Testis (tissue), 2 donors: ENCODE measurements at regions not wholly inside any gene's neighbourhood (a gene's known extent, or its start where the extent isn't known, plus 50 kb on each side); places are given as distances from the start of the nearest gene placed in this dataset.

Experiments
- DNase-seq: peaks from one replicate; pipeline ENCODE4 v3.0.0-alpha.2; 2019
- H3K27ac ChIP-seq, 2 donors: fragments of 200-600 bp; sonication (generic); one replicate each; pipeline ENCODE4 v1.5.1; 2019
- H3K27me3 ChIP-seq: fragments of 200-600 bp; sonication (generic); one replicate; pipeline ENCODE4 v1.5.1; 2019
- H3K36me3 ChIP-seq: fragments of 200-600 bp; sonication (generic); one replicate; pipeline ENCODE4 v1.5.1; 2017; ENCODE audit warnings: low read depth; ENCODE audit errors: missing control alignments
- H3K4me1 ChIP-seq: fragments of 200-600 bp; sonication (generic); one replicate; pipeline ENCODE4 v1.5.1; 2019
- H3K4me3 ChIP-seq, 2 donors: fragments of 200-600 bp; sonication (generic); one replicate each; pipeline ENCODE4 v1.5.1; 2017 to 2019
- H3K9me3 ChIP-seq: fragments of 200-600 bp; sonication (generic); one replicate; pipeline ENCODE4 v1.5.1; 2017
- CTCF ChIP-seq, 3 experiments: fragments of 450-650 bp in 2 of 3; fragments of 200-600 bp in 1 of 3; sonication (generic) in 1 of 3; IDR thresholded peaks; one replicate each; pipeline ENCODE4 v1.5.1; 2016 to 2019; ENCODE audit warnings: antibody characterized with exemption in 3 of 3, mild to moderate bottlenecking in 2 of 3, moderate library complexity in 1 of 3
- POLR2A ChIP-seq: fragments of 450-650 bp; IDR thresholded peaks from one replicate; pipeline ENCODE4 v1.6.1; 2017; ENCODE audit warnings: antibody characterized with exemption, mild to moderate bottlenecking, moderate library complexity
- WGBS, 2 donors: methylation state at CpG; one replicate each; pipeline ENCODE4 v1.1.5; 2018; 5-methylcytosine and 5-hydroxymethylcytosine counted together
- intact Hi-C: fragments of 100-400 bp; cut with DNase I; formaldehyde crosslinking; loops from one replicate; pipeline ENCODE4 v1.15.1; 2023; ENCODE audit warnings: low total_unique reads

GRCh38 chr10:31099664-31100063, 68.0 kb upstream of the ZNF438 start:
- no peaks in the 10 kb centered on the region for H3K27me3 ChIP-seq
- DNase-seq = no peak
- H3K36me3 ChIP-seq = no peaks in the 10 kb centered on the region
- WGBS, 2 donors = 90 to 92% methylated on average over 10 of the region's 10 CpGs
- no peaks in the 10 kb centered on the region for H3K4me1 ChIP-seq
- H3K27ac ChIP-seq = no peak overlapping the region
- no peak overlapping the region for H3K4me3 ChIP-seq
- intact Hi-C loops = no loop called here
- no peaks in the 10 kb centered on the region for H3K9me3 ChIP-seq
- TF ChIP-seq POLR2A = no peak
- TF ChIP-seq CTCF (IDR thresholded peaks at IDR 0.05) = no peak

DNA sequence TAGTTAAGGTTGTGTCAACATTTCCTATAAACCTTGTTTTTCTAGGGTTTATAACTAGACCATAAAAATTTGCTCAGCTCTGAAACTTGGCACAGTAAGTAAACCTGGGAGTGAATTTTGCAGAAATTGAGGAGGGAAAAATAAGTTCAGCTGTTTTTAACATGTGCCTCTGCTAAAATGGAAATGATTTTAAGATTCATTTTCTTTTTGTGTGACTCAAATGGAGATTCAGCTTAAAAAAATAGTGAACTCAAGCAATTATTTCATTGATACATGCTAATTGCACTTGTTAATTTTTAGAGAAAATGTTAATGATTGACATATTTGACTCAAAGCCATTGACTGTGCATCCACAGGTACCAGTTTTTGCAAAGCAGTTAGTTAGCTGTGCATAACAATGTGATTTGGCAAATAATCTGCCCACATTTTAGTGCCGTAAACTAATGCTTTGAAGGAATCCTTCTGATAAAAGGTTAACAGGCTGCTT, 68.5 kb upstream of the ZNF438 start:
- no peak for TF ChIP-seq POLR2A
- no peak for TF ChIP-seq CTCF (IDR thresholded peaks at IDR 0.05)
- no peaks in the 10 kb centered on the region for H3K4me1 ChIP-seq
- no peak for DNase-seq
- no peaks in the 10 kb centered on the region for H3K36me3 ChIP-seq
- H3K27ac ChIP-seq = no peak overlapping the region
- H3K4me3 ChIP-seq = no peak overlapping the region
- 84 to 96% methylated on average over 1 of the region's 1 CpG for WGBS, 2 donors
- no peaks in the 10 kb centered on the region for H3K27me3 ChIP-seq
- H3K9me3 ChIP-seq = no peaks in the 10 kb centered on the region
- intact Hi-C loops = no loop called here

DNA sequence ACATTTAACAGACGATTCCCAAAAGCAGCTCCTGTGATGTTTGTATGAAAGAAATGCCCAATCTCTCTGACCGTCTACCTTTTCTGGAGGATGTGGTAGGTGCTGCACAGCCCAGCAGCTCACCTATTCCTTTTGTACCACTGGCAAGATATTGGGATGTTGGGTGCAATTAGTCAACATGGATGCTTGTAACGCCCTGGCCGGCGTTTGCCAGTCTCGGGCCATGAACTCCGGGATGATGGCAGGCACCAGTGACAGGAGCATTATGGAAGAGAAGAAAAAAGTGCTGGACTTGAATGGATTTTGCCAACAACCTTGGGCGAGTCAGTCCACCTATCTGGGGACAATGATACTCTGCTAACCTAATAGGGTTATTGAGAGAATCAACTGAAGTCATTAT, 69.0 kb upstream of the ZNF438 start:
- 95% methylated on average over 8 of the region's 8 CpGs for WGBS, 2 donors

DNA sequence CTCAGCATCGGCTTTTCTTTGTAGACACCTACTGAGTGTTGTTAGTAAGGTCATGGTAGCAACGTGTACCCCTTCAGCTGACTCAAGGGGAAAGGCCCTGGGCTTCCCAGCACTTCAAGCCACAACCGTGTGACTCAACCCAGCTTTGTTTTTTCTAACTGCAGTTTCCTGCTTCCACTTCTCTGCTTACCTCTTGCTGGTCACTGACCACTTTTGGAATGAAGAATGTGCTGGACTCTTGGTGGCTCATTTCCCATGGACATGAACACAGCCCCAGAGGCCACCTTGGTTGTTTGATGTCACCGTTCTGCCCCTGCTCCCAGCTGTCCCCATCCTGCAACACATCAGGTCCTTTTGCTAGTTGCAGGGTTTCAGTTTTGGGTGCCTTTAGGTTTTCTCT, 69.5 kb upstream of the ZNF438 start:
- Histone ChIP-seq H3K27ac (no peak overlapping the region), H3K4me3 (no peak overlapping the region), H3K36me3 (no peaks in the 10 kb centered on the region), H3K4me1 (no peaks in the 10 kb centered on the region), H3K27me3 (no peaks in the 10 kb centered on the region), H3K9me3 (no peaks in the 10 kb centered on the region)
- DNase-seq = no peak
- intact Hi-C loops = no loop called here
- 62 to 81% methylated on average over 4 of the region's 4 CpGs for WGBS, 2 donors
- no peak for TF ChIP-seq POLR2A
- TF ChIP-seq CTCF (IDR thresholded peaks at IDR 0.05) = no peak

More for the DNA sequence above, 69.0 kb upstream of the ZNF438 start:
- no peaks in the 10 kb centered on the region for H3K36me3 ChIP-seq
- no peak overlapping the region for H3K4me3 ChIP-seq
- H3K27me3 ChIP-seq = no peaks in the 10 kb centered on the region
- TF ChIP-seq CTCF (IDR thresholded peaks at IDR 0.05) (no peak), POLR2A (no peak)
- intact Hi-C loops = no loop called here
- H3K4me1 ChIP-seq = no peaks in the 10 kb centered on the region
- no peak for DNase-seq
- no peaks in the 10 kb centered on the region for H3K9me3 ChIP-seq
- H3K27ac ChIP-seq = no peak overlapping the region

- H3K4me3 ChIP-seq = no peak overlapping the region
- H3K4me1 ChIP-seq = no peaks in the 10 kb centered on the region
- WGBS, 2 donors = 41 to 69% methylated on average over 2 of the region's 2 CpGs
- H3K36me3 ChIP-seq = no peaks in the 10 kb centered on the region
- no peaks in the 10 kb centered on the region for H3K27me3 ChIP-seq
- H3K9me3 ChIP-seq = no peaks in the 10 kb centered on the region
- no peak for DNase-seq
- TF ChIP-seq POLR2A (no peak), CTCF (IDR thresholded peaks at IDR 0.05) (no peak)
- intact Hi-C loops = no loop called here
- H3K27ac ChIP-seq = no peak overlapping the region
Measured at GRCh38 chr10:31102421-31102820, 70.8 kb upstream of the ZNF438 start.
